Right cardiac atrium (tissue), 5 donors: ENCODE measurements at regions not wholly inside any gene's neighbourhood (a gene's known extent, or its start where the extent isn't known, plus 50 kb on each side); places are given as distances from the start of the nearest gene placed in this dataset.
A peak's percentile ranks its signal among the peaks of the same experiment; 100 is the strongest.

Experiments
- ATAC-seq, 2 donors: fragments of 200-7000 bp; cut with Tn5 transposase; one replicate each; pipeline versions ENCODE4 v1.8.0 to v1.9.1; 2020; ENCODE audit warnings: moderate library complexity in 2 of 2, mild to moderate bottlenecking in 1 of 2
- DNase-seq, 3 donors: peaks; one replicate each; pipeline ENCODE4 v3.0.0-alpha.2; 2020
- H3K27ac ChIP-seq: one replicate; pipeline ENCODE4 v1.5.1; 2013; ENCODE audit warnings: mild to moderate bottlenecking, low read length, control low read depth, moderate library complexity
- H3K27me3 ChIP-seq: one replicate; pipeline ENCODE4 v1.6.1; 2013; ENCODE audit not compliant: control insufficient read depth, insufficient read depth
- H3K4me1 ChIP-seq: one replicate; pipeline ENCODE4 v1.6.1; 2013; ENCODE audit warnings: low read length; ENCODE audit not compliant: control insufficient read depth, insufficient read depth
- H3K4me3 ChIP-seq: one replicate; pipeline ENCODE4 v1.5.1; 2013; ENCODE audit warnings: low read length, control low read depth
- H3K9me3 ChIP-seq: one replicate; pipeline ENCODE4 v1.6.1; 2013; ENCODE audit warnings: low read length; ENCODE audit not compliant: control insufficient read depth
- WGBS: extraction: QIAGEN DNeasy Blood & Tissue Kit; methylation state at CpG from one replicate; pipeline ENCODE4 v1.1.7; 2013; 5-methylcytosine and 5-hydroxymethylcytosine counted together
- intact Hi-C, 4 donors: fragments of 100-400 bp; cut with DNase I; formaldehyde crosslinking; loops; one replicate each; pipeline versions ENCODE4 v1.11.0 to v1.14.0; 2022 to 2023
- donor health status: healthy with polysubstance abuse.
- donor health status: DM: no; HTN: yes; CAD: no.
- donor health status: DM: no; HTN: no; CAD: no.
- donor health status: DM: no; HTN: yes; CAD: no; lungs with severe emphysema.
- donor health status: DM: yes; HTN: yes; CAD: no.

- intact Hi-C loops = no loop called here
- no peaks in the 10 kb centered on the region for H3K27me3 ChIP-seq
- no peak for DNase-seq
Observed at GRCh38 chrX:13890806-13891205, 73.9 kb upstream of the GPM6B start.

GRCh38 chrX:13888284-13888683 is 71.4 kb upstream of the GPM6B start:
- Histone ChIP-seq H3K27me3 (no peaks in the 10 kb centered on the region), H3K27ac (no peak overlapping the region), H3K4me1 (no peaks in the 10 kb centered on the region), H3K9me3 (no peaks in the 10 kb centered on the region), H3K4me3 (no peak overlapping the region)
- no peak for DNase-seq
- no peak for ATAC-seq
- WGBS = 76% methylated on average over 8 of the region's 8 CpGs
- intact Hi-C loops = no loop called here

More at GRCh38 chrX:13890806-13891205, 73.9 kb upstream of the GPM6B start:
- no peak overlapping the region for H3K4me3 ChIP-seq
- H3K9me3 ChIP-seq = no peaks in the 10 kb centered on the region
- no peak overlapping the region for H3K27ac ChIP-seq
- H3K4me1 ChIP-seq = no peaks in the 10 kb centered on the region
- WGBS = 74% methylated on average over 3 of the region's 3 CpGs
- ATAC-seq = no peak

GRCh38 chrX:13885591-13885990 is 68.7 kb upstream of the GPM6B start:
- Histone ChIP-seq H3K27me3 (no peaks in the 10 kb centered on the region), H3K9me3 (no peaks in the 10 kb centered on the region), H3K4me1 (no peaks in the 10 kb centered on the region), H3K27ac (no peak overlapping the region), H3K4me3 (no peak overlapping the region)
- intact Hi-C loops = no loop called here
- WGBS = 85% methylated on average over 9 of the region's 9 CpGs
- ATAC-seq (no peak), DNase-seq (no peak)

- 33% methylated on average over 4 of the region's 4 CpGs for WGBS
- no peak for DNase-seq
- H3K27me3 ChIP-seq = no peaks in the 10 kb centered on the region
- H3K4me1 ChIP-seq = no peaks in the 10 kb centered on the region
- intact Hi-C loops = no loop called here
- H3K27ac ChIP-seq = no peak overlapping the region
- ATAC-seq = peak in 1 of 2 donors; percentile 46
- no peak overlapping the region for H3K4me3 ChIP-seq
- no peaks in the 10 kb centered on the region for H3K9me3 ChIP-seq
Observed at GRCh38 chrX:13876652-13877051, 59.8 kb upstream of the GPM6B start.

- no peak overlapping the region for H3K4me3 ChIP-seq
- H3K27me3 ChIP-seq = no peaks in the 10 kb centered on the region
- H3K4me1 ChIP-seq = no peaks in the 10 kb centered on the region
- no peak for ATAC-seq
- H3K27ac ChIP-seq = no peak overlapping the region
- intact Hi-C loops = no loop called here
- 34% methylated on average over 3 of the region's 3 CpGs for WGBS
- no peak for DNase-seq
- H3K9me3 ChIP-seq = no peaks in the 10 kb centered on the region
Observed at GRCh38 chrX:13875572-13875971, 58.7 kb upstream of the GPM6B start.

- ATAC-seq = no peak
- Histone ChIP-seq H3K4me1 (no peaks in the 10 kb centered on the region), H3K27ac (no peak overlapping the region), H3K27me3 (no peaks in the 10 kb centered on the region), H3K4me3 (no peak overlapping the region), H3K9me3 (no peaks in the 10 kb centered on the region)
- no peak for DNase-seq
- intact Hi-C loops = no loop called here
Observed at GRCh38 chrX:13868591-13868990, 51.7 kb upstream of the GPM6B start.
